ENCODE measurements at regions not wholly inside any gene's neighbourhood (a gene's known extent, or its start where the extent isn't known, plus 50 kb on each side); places are given as distances from the start of the nearest gene placed in this dataset.

DNA sequence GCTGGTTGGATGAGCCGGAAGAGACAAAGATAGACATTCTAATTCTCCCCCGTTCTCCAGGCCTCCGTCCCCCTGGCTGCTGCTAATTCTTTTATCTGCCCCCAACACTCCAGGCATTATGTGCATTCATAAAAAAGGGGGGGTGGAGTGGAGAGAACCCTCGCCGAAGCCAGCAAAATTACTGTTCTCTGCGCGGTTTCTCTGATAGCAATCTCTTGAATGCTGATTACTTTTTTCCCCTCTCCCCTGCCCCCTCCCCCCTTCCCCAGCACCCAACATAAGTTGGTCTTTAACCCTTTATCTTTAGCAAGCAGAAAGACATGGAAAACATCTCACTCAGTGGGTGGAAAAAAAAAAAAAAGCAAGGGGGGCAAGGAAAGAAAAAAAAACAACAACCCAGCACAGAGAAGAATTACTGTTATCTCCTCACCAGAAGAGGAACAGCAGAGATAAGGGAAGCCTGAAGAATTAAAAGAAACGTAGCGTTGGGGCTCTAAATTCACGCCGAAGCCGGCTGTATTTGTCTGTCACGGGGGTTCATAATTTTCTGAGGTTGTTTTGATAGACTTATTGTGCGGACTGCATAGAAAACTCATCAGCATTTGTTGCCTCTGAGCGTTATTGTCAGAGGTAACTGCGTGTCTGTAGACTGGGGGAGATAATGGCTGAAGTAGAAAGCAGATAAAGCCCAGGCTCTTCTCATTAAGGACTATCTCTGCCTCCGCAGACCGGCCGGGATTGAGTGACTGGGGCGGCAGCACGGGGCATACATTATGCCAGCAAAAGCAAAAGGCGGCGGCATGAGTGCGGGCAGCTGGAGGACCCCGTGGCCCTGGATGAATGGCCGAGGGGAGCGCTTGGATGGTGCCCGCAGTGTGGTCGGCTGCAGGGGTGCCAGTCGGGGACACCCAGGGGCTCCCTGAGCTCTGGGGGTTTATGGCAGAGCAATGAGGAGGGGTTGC, 126.9 kb downstream of the MRM1 start:
- peak; percentile 46 for DNase-seq (ENCODE audit: low read depth, low spot score)

- DNase-seq (ENCODE audit: low read depth, low spot score): no peak
Measured at GRCh38 chr17:36730095-36730808, 128.9 kb downstream of the MRM1 start.

DNA sequence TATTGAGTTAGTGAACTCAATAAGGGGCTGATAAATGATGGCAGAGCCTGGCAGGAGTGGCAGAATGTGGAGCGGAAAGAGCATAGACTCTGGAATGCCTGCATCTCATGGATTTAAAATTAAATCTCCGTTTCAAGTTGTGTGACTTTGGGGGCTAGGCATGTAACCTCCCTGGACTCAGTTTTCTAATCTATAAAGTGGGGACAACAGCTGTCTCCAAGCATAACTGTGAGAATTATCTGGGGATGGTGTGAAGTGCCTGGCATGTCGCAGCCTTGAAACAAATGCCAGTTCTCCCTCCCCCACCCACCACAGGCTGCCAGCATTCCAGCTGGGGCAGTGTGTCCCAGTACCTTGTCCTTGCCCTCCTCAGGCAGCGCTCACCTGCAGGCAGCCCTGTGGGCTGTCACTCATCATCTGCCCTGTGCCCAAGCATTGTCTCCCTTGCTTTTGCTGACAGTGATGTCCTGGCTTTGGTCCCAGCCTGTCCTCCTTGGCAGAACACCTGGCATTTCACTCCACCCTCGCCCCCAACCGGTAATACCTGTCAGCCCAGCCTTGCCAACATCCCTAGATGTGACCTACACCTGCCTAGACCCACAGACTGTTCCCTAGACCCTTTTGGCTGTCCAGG, 129.6 kb downstream of the MRM1 start:
- DNase-seq (ENCODE audit: low read depth, low spot score): no peak

DNA sequence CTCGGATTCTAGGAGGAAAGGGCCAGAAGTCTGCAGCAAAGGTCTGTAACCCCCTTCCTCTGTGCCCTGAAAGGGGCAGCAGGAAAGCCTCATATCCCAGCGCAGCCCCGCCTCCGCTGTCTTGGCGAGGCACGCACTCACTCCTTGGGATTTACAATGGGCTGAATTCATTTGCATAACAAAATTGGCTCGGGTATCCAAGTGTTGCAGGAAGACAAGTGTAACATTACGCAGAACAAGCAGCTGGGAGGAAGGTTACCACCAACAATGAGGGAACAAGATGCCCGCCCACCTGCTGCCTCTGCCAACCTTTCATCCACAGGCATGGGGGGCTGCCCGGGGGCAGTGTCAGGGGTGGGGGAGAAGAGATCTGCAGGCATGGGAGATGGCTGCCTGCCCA, 130.4 kb downstream of the MRM1 start:
- peak; percentile 78 for DNase-seq (ENCODE audit: low read depth, low spot score)

GRCh38 chr17:36732351-36732750, 131.0 kb downstream of the MRM1 start:
- no peak for DNase-seq (ENCODE audit: low read depth, low spot score)

DNA sequence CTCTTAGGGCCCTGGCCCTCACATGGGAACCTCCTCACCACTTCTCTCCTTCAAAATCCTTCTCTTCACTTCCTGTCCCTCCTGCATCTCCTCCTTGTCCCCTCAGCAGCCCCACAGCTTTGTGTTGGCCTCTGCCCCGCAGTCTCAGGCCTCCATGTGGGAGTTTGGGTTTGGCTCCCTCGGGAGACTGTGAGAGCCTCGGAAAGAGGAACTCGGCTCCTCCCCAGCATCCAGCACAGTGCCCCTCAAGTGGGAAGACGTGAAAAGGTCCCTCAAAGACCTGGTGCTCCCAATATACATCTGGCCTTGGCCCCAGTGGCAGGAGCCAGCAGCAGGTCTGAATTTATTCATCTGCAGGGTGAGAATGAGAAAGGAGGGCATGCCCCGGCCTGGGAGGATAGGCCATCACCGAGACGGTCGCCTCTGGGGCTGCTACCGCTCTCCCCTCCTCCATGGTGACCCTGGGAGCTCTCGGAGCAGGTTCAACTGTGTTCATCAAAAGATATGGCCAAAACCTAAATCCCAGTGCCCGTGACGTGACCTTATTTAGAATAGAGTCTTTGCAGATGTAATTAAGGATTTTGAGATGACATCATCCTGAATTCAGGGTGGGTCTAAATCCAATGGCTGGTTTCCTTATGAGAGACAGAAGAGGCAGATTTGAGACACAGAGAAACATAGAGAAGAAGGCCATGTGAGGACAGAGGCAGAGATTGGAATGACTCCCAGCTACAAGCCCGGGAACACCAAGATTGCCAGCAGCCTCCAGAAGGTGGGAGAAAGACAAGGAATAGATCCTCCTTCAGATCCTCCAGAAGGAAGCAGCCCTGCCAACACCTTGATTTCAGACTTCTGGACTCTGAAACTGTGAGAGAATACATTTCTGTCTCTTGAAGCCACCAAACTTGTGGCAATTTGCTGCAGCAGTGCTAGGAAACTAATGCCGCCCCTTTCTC, 135.1 kb downstream of the MRM1 start:
- no peak for DNase-seq (ENCODE audit: low read depth, low spot score)

GRCh38 chr17:36739208-36739607, 137.8 kb downstream of the MRM1 start:
- DNase-seq (ENCODE audit: low read depth, low spot score): no peak

- no peak for DNase-seq (ENCODE audit: low read depth, low spot score)
Measured at GRCh38 chr17:36740157-36740556, 138.8 kb downstream of the MRM1 start.

- no peak for DNase-seq (ENCODE audit: low read depth, low spot score)
Measured at GRCh38 chr17:36741019-36741902, 139.9 kb downstream of the MRM1 start.

- DNase-seq (ENCODE audit: low read depth, low spot score): peak; percentile 63
Measured at GRCh38 chr17:36742267-36743000, 141.1 kb downstream of the MRM1 start.

DNA sequence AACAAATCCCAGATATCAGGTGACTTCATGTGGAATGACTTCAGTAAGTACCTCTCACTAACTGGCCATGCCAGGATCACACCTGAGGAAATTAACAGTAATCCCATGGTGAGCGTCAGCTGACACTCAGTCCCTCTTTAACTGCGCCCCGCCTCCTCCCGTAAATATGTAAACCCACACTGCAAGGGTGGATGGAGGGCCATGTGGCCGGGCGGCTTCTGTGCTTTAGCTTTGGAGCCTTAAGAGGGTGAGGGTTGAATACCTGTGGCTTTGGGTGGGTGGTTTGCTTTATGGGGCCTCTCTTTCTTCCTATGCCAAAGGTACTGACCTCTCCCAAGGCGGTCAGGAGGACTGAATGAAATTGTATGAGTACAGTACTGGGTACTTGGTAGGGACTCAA, 141.7 kb downstream of the MRM1 start:
- no peak for DNase-seq (ENCODE audit: low read depth, low spot score)

DNA sequence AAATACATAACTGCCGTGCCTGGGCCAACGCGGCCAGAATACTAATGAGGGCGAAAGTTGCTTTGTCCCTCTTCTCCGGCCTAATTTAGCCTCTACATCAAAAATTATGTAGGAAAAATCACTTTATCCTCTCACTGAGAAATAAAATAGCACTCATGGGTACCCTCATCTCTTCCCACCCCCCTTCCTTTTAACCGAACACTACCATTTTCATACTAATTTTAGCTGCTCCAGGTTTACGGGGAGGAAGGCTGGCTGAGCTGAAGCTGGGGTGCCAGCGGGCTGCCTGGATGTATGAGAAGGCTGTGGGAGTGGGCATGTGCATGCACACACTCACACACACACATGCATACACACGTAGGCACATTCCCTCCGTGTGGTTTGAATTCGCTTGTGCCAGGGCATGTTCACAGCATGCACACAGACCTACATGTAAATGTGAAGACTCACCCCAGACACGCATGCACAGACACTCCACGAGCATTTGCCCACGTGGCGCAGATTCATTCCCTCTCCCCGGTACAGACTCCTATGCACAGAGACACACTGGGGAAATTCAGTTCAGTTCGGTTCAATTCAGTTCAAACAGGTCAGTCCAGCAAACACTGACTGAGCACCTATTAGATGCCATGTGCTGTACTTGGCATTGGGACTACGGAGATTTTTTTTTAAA, 145.1 kb downstream of the MRM1 start:
- DNase-seq (ENCODE audit: low read depth, low spot score): no peak

- no peak for DNase-seq (ENCODE audit: low read depth, low spot score)
Measured at GRCh38 chr17:36747861-36748260, 146.5 kb downstream of the MRM1 start.

- DNase-seq (ENCODE audit: low read depth, low spot score): no peak
Measured at GRCh38 chr17:36748272-36748671, 146.9 kb downstream of the MRM1 start.

DNA sequence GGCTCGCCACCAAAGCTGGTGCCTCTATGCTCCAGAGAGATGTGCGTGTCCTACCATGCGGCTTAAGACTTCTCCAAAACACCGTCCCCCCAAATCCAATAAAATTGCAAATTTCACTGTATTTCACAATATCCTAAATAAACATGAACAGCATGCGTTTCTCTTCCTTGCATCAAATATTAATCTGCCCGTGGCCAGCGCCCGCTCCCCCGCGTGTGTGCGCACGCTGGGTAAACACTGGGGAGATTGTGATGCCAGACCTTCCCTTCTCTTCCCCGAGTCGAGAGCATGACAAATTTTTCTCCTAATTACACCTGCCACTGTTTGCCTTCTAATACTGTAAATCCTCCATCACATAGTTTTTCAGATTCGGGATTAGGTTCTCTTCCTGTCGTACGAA, 148.1 kb downstream of the MRM1 start:
- no peak for DNase-seq (ENCODE audit: low read depth, low spot score)

DNA sequence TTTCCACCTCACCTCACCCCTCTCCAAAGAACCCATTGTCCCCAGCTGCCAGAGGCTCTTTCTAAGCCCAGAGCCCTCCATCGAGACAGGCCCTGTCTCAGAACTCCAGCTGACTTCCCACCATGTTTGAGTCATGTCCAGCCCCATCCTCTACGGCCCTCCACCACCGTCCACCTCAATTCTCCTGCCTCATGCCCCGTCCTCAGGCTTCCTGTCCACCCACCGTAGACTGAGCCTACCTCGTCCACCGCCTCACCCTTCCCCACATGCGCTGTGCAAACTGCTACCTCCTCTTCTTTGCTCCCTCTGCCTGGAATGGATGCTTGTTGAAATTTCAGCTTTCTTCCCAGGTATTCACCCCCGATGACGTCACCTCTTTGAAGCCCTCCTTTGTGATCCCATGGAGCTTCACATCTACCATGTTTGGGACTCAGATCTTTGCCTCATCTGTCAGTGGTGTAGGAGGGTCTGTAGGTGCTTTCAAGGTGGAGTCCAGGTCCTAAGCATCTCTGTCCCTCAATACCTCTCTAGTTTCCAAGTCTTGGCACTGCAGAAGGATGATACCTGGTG, 149.0 kb downstream of the MRM1 start:
- no peak for DNase-seq (ENCODE audit: low read depth, low spot score)

GRCh38 chr17:36752096-36752888, 150.9 kb downstream of the MRM1 start:
- DNase-seq (ENCODE audit: low read depth, low spot score): no peak

DNA sequence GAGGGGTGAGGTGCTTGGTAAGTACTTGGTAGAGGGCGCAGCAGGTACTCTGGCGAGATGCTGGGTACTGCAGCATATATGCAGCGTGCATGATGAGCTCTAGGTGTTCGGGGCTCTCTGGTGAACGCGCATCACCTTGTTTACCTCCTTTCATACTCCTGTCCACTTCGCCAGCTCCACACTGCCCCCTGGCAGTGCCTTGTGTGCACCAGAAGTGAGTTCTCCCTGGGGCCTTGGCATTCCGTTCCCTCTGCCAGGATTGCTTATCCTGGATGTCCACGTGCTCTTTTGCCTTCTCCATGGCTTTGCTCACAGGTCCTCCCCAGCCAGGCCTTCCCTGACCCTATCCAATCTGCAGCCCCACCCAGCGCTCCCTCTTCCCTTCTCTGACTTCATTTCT, 154.2 kb downstream of the MRM1 start:
- DNase-seq (ENCODE audit: low read depth, low spot score): peak; percentile 75

Data from ELF-1 (cell line).